Transverse colon (tissue), 4 donors: ENCODE measurements at regions not wholly inside any gene's neighbourhood (a gene's known extent, or its start where the extent isn't known, plus 50 kb on each side); places are given as distances from the start of the nearest gene placed in this dataset.

Experiments used
- DNase-seq: peaks from one replicate; pipeline ENCODE4 v3.0.0-alpha.2; 2019
- H3K27ac ChIP-seq, 4 donors: fragments of 200-600 bp; sonication (generic); 2 replicates each; pipeline ENCODE4 v1.5.1; 2016 to 2018; ENCODE audit warnings: inconsistent platforms in 4 of 4
- H3K27me3 ChIP-seq: fragments of 200-600 bp; sonication (generic); 2 replicates; pipeline ENCODE4 v1.5.1; 2017; ENCODE audit warnings: inconsistent platforms
- H3K36me3 ChIP-seq, 4 donors: fragments of 200-600 bp; sonication (generic); 2 replicates each; pipeline ENCODE4 v1.5.1; 2017 to 2019; ENCODE audit warnings: inconsistent platforms in 4 of 4
- H3K4me1 ChIP-seq, 4 donors: fragments of 200-600 bp; sonication (generic); 2 replicates each; pipeline ENCODE4 v1.5.1; 2017 to 2020; ENCODE audit warnings: inconsistent platforms in 4 of 4
- H3K4me3 ChIP-seq, 4 donors: fragments of 200-600 bp; sonication (generic); 1 replicate in 1 of 4; 2 replicates in 3 of 4; pipeline versions ENCODE4 v1.5.1 to v1.6.1; 2017 to 2019; ENCODE audit warnings: inconsistent platforms in 4 of 4
- H3K9me3 ChIP-seq, 2 donors: fragments of 200-600 bp; sonication (generic); 2 replicates each; pipeline ENCODE4 v1.5.1; 2017 to 2019; ENCODE audit warnings: inconsistent platforms in 2 of 2
- EP300 ChIP-seq: sonication (generic); formaldehyde crosslinking; IDR thresholded peaks from one replicate; pipeline ENCODE4 v1.6.1; 2017; ENCODE audit warnings: antibody characterized with exemption, low read depth
- POLR2A ChIP-seq: fragments of 450-650 bp; IDR thresholded peaks from one replicate; pipeline ENCODE4 v1.6.1; 2016; ENCODE audit warnings: antibody characterized with exemption, mild to moderate bottlenecking, moderate library complexity
- POLR2AphosphoS5 ChIP-seq, 3 donors: sonication (generic); formaldehyde crosslinking; IDR thresholded peaks; one replicate each; pipeline ENCODE4 v1.6.1; 2016; ENCODE audit warnings: antibody characterized with exemption in 3 of 3
- WGBS, 2 donors: methylation state at CpG; one replicate each; pipeline ENCODE4 v1.1.5; 2018; ENCODE audit warnings: low coverage in 1 of 2; 5-methylcytosine and 5-hydroxymethylcytosine counted together
- in situ Hi-C, 4 donors: fragments of 200-750 bp; cut with MboI; loops; one replicate each; pipeline versions ENCODE4 v1.15.0 to v1.15.1; 2017; ENCODE audit warnings: low sequenced_read_pairs in 3 of 4, low pct_ligation_motif_present in 1 of 4, low pct_unique_long_range_greater_than_20kb in 1 of 4
- intact Hi-C: fragments of 100-400 bp; cut with DNase I; formaldehyde crosslinking; loops from one replicate; pipeline ENCODE4 v1.15.1; 2023; ENCODE audit warnings: low total_unique reads
- TF ChIP-seq, protein P1 (sequence below), 5 experiments: fragments of 200-600 bp in 3 of 5; fragments of 450-650 bp in 2 of 5; sonication (generic) in 3 of 5; IDR thresholded peaks; 1 replicate in 2 of 5; 2 replicates in 3 of 5; pipeline ENCODE4 v1.5.1; 2016 to 2017; ENCODE audit warnings: antibody characterized with exemption in 5 of 5, inconsistent platforms in 3 of 5, mild to moderate bottlenecking in 2 of 5, moderate library complexity in 1 of 5

DNA sequence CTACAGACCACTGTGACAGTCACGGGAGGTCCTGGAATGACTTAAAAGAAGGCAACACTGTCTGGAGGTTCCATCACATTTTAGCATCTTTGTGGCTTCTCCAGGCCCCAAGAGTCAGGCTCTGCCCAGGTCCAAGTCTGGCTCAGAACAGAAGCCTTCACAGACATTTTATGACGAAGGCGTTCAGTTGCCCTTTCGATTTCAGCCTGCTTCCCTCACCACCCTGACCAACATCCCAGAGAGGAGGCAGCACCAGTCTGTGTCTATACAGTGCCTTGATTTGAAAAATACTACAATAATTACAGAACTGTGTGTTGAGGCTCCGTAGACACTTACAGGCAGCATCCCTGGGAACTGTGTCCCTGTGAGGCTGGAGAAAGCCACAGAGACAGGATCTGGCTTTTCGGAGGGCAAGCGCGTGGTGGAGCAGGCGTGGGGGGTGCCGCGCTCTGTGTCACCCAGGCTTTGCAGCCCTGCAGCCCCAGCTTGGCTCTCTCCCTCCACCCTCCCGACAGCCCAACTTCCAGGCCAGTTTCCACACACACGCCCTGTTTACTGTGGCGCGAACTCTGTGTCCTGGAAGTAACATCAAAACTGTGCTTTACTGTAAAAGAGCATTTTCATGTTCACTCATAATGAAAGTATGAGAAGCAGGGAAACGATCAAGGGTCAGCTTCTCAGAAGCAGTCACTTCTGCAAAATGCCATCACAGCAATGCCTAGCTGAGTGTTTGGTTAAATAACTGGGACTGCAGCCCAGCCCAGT, 153.5 kb upstream of the ALKAL2 start:
- no peak for DNase-seq
- Histone ChIP-seq H3K27ac (no peak overlapping the region), H3K4me3 (no peak overlapping the region), H3K27me3 (no peaks in the 10 kb centered on the region), H3K36me3 (no peaks in the 10 kb centered on the region), H3K4me1 (no peaks in the 10 kb centered on the region), H3K9me3 (no peaks in the 10 kb centered on the region)
- intact Hi-C loops (no loop called here), in situ Hi-C loops (no loop called here)
- 63 to 87% methylated on average over 4 to 16 of the region's 16 CpGs for WGBS, 2 donors
- TF ChIP-seq POLR2A (no peak), POLR2AphosphoS5 (IDR thresholded peaks at IDR 0.05) (no peak), EP300 (no peak)
- TF ChIP-seq, protein P1, sequence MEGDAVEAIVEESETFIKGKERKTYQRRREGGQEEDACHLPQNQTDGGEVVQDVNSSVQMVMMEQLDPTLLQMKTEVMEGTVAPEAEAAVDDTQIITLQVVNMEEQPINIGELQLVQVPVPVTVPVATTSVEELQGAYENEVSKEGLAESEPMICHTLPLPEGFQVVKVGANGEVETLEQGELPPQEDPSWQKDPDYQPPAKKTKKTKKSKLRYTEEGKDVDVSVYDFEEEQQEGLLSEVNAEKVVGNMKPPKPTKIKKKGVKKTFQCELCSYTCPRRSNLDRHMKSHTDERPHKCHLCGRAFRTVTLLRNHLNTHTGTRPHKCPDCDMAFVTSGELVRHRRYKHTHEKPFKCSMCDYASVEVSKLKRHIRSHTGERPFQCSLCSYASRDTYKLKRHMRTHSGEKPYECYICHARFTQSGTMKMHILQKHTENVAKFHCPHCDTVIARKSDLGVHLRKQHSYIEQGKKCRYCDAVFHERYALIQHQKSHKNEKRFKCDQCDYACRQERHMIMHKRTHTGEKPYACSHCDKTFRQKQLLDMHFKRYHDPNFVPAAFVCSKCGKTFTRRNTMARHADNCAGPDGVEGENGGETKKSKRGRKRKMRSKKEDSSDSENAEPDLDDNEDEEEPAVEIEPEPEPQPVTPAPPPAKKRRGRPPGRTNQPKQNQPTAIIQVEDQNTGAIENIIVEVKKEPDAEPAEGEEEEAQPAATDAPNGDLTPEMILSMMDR (IDR thresholded peaks at IDR 0.05) = no peak

DNA sequence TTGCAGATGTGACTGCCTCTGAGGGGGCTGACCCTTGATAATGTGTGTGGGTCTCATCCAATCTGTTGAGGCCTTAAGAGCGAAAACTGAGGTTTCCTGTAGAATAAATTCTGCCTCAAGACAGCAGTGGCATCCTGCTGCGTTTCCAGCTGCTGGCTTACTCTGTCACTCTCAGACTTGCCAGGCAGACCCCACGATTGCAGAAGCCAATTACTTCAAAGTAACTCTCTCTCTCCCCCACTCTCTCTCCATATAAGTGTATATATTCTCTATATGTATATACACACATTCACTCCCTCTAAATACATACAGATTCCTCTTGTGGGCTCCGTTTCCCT, 152.5 kb upstream of the ALKAL2 start:
- Histone ChIP-seq H3K27ac (no peak overlapping the region), H3K9me3 (no peaks in the 10 kb centered on the region), H3K4me1 (no peaks in the 10 kb centered on the region), H3K4me3 (no peak overlapping the region), H3K27me3 (no peaks in the 10 kb centered on the region), H3K36me3 (no peaks in the 10 kb centered on the region)
- DNase-seq = no peak
- 60 to 72% methylated on average over 2 to 4 of the region's 4 CpGs for WGBS, 2 donors
- TF ChIP-seq EP300 (no peak), POLR2AphosphoS5 (IDR thresholded peaks at IDR 0.05) (no peak), POLR2A (no peak)
- TF ChIP-seq, protein P1 (IDR thresholded peaks at IDR 0.05) = no peak
- in situ Hi-C loops = no loop called here
- intact Hi-C loops = no loop called here

DNA sequence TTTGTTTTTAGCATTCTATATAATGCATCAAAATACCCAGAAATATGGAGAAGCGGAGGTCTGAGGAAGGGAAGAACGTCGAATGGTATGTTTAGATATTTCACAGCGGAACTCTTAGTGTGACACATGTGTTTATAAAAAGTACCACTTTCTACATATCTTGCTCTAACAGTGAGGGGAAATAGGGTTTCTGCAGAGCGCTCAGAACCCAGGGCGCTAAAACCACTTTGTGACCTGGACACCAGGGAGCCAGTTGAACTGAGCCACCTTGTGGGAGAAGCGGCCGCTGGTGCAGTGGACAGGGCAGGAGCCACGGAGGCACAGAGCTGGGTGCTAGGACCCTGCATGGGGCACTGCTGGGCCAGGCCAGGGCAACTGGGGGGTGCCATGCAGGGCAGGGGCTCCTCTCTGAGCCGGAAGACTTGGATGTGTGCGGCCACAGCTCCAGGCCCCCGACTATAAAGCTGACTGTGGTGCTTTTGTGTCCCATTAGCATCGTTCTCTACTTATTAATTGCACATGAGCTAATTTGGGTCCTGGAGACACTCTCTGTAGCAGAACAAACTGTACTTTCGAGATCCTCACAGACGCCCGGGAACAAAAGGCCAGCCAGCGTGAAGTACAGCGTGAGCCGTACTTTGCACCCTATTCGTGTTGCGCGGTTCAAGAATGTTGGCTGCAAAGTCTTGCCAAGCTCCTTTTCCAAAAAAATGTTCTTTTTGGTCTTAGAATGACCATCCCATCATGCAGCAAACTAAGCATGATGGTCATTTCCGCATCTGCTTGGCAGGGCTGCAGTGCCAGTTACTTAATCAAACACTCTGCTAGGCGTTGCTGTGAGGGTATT, 151.9 kb upstream of the ALKAL2 start:
- TF ChIP-seq POLR2AphosphoS5 (IDR thresholded peaks at IDR 0.05) (no peak), POLR2A (no peak), EP300 (no peak)
- TF ChIP-seq, protein P1 (IDR thresholded peaks at IDR 0.05) = no peak
- 69 to 88% methylated on average over 5 to 24 of the region's 24 CpGs for WGBS, 2 donors
- no peak for DNase-seq
- H3K36me3 ChIP-seq = no peaks in the 10 kb centered on the region
- H3K4me3 ChIP-seq = no peak overlapping the region
- no peak overlapping the region for H3K27ac ChIP-seq
- in situ Hi-C loops (no loop called here), intact Hi-C loops (no loop called here)
- H3K4me1 ChIP-seq = no peaks in the 10 kb centered on the region
- H3K27me3 ChIP-seq = no peaks in the 10 kb centered on the region
- H3K9me3 ChIP-seq = no peaks in the 10 kb centered on the region

DNA sequence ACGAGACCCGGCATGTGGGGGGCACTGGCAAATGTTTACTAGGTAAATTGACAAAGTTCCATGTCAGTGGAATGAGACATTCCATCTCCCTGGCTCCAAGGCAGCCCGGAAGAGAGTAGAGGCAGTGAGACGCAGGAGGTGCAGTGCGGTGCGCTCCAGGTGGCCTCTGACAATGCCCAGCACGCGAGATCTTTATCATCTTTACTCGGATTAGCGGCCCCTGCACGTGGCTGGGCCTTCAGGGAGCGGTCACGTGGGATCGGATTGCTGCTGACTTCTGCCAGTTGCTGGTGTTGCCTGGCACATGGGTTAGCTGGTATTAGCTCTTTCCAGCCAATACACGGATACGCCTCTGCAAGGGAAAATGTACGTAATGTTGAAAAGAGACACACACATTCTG, 151.2 kb upstream of the ALKAL2 start:
- Histone ChIP-seq H3K4me1 (no peaks in the 10 kb centered on the region), H3K27ac (no peak overlapping the region), H3K4me3 (no peak overlapping the region), H3K27me3 (no peaks in the 10 kb centered on the region), H3K36me3 (no peaks in the 10 kb centered on the region), H3K9me3 (no peaks in the 10 kb centered on the region)
- TF ChIP-seq POLR2A (no peak), EP300 (no peak)
- in situ Hi-C loops = no loop called here
- intact Hi-C loops = no loop called here
- DNase-seq = no peak
- WGBS, 2 donors = 85 to 87% methylated on average over 3 to 17 of the region's 17 CpGs
